Hematopoietic multipotent progenitor cell treated with erythropoietin and hydrocortisone succinate and interleukin-3 and kit ligand, for 6 days (in vitro differentiated cells): ENCODE measurements at regions not wholly inside any gene's neighbourhood (a gene's known extent, or its start where the extent isn't known, plus 50 kb on each side); places are given as distances from the start of the nearest gene placed in this dataset.
"Not testable (repeated sequence)": the region's sequence is repeated elsewhere in the genome, so short reads cannot be mapped to it uniquely, and the experiment has no call there.

Experiments used
- DNase-seq: peaks from one replicate; pipeline ENCODE4 v3.0.0-alpha.2; 2015

DNA sequence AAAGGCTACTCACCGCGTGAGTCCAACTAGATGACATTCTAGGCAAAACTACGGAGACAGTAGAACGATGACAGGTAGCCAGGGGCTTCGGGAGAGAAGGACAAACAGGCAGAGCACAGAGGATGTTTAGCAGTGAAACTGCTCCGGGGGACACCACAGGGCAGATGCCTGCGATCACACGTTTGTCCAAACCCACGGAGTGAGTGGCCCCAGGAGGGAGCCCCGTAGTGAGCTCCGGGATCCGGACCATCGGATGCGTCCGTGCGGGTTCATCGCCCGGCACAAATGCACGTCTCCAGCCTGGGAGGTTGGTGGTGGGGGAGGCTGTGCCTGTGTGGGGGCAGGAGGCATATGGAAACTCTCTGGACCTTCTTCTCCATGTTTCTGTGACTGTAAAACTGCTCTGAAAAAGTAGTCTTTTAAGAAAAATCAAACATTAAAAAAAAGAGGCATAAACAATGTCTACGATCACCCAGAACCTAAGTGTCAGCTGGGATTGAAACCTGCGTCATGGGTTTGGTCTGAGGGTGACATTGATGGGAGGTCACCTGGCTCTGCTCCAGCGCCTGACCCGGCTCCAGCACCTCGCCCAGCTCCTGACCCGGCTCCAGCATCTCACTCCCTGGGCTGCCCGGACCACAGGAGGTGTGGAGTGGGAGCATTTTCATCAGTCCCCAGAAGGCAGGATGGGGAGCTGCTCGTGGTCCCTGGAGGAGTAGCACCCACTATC is 83.0 kb upstream of the CTDP1 start:
- DNase-seq: no peak

DNA sequence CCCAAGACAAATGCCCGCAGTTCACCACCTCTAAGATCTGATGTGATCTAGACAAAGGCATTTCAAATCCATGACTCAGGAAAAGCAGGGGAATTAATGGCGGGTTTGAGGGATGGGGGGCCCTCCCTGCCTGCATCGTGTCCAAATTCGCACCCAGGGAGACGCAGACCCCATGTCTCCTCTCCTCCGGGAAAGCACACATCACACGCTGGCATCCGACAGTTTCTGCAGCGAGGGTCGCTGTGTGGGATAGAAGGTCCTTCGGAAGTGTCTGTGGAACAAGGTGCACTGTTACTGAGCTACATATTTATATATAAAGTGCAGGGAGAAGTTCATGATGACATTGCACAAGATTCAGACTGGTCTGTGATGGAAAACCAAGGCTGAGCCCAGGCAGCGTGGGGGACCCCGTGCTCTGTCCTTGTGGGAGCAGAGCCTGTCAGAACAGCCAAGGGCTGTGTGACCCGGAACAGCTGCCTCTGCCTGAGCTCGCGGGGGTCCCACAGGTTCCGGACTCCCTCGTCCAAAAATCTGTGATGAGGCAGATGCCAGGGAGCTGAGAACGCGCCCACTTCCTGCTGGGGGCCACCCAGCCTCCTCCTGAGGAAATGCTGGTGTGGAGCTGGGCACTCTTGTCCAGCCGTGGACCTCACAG is 82.3 kb upstream of the CTDP1 start:
- no peak for DNase-seq

- DNase-seq: no peak
These were observed 81.6 kb upstream of the CTDP1 start for GRCh38 chr18:79597831-79598632.

DNA sequence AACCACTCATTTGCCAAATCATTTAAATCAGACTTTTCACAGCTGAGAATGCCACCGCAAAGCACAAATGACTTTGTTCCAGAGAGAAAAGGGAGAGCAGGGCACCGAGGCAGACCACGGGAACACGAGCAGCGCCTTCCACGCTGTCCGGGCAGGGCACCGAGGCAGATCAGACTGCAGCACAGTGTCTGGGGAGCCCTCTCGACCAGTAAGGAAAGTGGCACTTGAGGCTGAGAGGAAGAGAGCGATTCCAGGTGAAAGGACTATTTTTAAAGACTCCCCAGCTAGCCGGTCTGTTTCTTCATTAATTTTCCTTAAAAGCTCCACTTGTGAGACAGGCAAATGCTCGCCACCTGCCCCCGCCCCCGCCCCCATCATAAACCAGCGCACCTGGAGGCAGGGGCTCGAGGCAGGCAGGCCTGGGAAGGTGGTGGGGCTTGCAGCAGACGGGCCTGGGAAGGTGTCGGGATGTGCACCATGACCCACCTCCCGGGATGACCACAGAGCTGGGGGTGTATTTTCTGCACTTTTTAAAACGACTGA is 80.9 kb upstream of the CTDP1 start:
- DNase-seq: no peak

- no peak for DNase-seq
These were observed 80.1 kb upstream of the CTDP1 start for GRCh38 chr18:79599441-79599931.

DNA sequence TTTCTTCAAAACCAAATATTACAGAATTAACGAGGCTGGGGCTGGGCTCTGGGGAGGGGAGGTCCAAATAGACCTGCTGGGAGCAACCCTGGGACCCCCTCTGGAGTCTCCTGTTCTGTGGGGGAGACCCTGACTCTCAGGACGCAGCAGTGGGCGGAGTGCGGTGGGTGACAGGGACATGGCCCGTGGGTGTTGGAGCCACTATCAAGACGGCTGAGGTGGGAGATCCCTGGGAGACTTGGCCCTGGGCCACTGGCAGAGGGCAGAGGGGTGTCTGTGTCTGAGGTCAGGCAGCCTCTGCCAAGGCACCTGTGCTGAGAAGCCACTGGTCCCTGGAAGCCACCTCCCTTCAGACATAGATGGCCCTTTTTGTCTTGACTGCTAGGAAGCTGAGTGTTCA is 79.5 kb upstream of the CTDP1 start:
- no peak for DNase-seq

- DNase-seq: no peak
These were observed 79.0 kb upstream of the CTDP1 start for GRCh38 chr18:79600596-79600995.

- peak; percentile 95 for DNase-seq
These were observed 78.4 kb upstream of the CTDP1 start for GRCh38 chr18:79601234-79601633.

DNA sequence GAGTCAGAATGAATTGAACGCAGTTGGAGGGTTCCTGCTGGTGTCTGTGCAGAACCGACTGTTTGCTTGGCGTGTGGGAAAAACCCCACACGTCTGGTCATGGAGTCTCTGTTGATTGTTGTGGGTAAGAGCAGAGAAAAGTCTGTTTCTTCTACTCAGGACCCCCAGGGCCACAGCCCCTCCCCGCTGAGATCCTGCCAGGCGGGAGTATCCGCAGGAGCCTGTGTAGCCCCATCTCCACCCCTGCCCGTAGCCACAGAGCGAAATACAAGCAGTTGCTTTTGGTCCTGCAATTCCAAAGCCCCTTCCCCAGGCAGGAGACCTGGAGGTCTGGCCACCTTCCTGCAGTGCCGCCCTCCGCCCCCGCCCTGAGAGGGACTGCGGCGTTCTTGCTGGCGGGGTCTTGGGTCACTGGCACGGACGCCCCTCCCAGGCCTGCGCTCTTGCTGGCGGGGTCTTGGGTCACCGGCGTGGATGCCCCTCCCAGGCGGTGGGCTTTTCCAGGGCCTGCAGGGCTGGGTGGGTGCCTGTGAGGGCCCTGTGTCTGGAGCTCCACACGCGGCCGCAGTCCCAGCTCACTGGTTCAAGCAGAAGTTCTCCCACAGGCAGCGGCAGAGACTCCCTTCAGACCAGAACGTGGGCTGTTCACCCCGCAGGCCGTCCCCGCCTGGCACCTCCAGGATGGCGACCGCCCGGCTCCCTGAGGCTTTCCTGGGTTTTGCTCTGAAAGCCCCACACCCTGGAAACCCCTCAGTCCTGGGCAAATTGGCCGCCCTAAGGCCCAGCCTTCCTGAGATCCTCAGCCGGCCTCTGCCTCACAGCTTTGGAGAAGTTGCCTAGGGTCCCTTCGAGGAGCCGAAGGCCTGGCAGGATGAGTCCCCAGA is 76.0 kb upstream of the CTDP1 start:
- no peak for DNase-seq

- DNase-seq: no peak
These were observed 75.2 kb upstream of the CTDP1 start for GRCh38 chr18:79604205-79604912.

- no peak for DNase-seq
These were observed 74.4 kb upstream of the CTDP1 start for GRCh38 chr18:79604913-79605880.

DNA sequence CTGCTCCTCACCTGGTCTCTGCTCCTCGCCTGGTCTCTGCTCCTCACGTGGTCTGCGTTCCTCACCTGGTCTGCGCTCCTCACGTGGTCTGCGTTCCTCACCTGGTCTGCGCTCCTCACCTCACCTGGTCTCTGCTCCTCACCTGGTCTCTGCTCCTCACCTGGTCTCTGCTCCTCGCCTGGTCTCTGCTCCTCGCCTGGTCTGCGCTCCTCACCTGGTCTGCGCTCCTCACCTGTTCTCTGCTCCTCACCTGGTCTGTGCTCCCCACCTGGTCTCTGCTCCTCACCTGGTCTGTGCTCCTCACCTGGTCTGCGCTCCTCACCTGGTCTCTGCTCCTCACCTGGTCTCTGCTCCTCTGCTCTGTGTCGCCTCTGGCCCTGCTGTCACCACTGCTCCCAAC is 73.5 kb upstream of the CTDP1 start:
- not testable (repeated sequence) for DNase-seq

- DNase-seq: no peak
These were observed 72.8 kb upstream of the CTDP1 start for GRCh38 chr18:79606621-79607331.

DNA sequence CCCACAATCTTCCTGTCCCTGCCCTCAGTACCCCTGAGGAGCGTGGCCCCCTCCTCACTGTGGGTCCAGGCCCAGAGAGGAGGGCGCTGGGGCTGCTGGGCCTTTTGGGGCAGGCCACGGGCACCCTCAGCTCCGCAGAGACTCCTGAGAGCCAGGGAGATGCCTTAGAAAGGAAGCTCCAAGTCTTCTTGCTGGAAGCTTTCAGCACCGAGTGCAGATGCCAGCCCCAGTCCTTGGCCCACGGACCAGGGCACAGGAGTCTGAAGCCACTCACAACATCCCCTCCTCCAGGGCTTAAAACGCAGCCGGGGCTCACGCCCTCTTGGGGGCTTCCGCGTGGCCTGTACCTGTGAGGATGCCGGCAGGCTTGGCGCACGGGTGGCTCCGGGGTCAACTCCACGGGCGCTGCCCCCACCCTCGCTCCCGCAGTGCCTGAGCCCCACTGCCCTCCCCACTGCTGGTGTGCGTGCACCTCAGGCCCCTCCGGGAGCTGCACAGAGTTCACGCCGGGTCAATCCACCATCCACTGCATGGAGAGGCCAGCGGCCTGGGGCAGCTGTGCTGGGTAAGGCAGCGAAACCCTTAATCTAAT is 72.1 kb upstream of the CTDP1 start:
- DNase-seq: no peak

DNA sequence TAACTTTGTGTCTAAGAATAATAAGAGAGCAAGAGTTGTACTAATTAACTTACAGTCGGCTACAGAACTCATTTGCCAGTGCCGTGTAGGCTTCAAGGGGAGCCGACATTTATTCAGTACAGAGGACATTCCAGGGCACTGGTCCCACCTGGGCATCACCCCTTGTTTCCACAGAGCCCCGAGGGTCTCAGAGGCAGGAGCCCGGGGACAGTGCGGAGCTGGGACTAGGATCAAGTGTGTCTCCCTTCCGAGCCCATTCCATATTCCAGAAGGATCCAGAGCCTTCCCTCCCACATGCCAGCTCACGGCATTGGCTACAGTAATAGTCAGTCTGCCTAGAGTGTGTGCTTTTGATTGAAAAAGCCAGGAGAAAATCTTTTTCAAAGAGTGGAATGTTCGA is 71.5 kb upstream of the CTDP1 start:
- no peak for DNase-seq

DNA sequence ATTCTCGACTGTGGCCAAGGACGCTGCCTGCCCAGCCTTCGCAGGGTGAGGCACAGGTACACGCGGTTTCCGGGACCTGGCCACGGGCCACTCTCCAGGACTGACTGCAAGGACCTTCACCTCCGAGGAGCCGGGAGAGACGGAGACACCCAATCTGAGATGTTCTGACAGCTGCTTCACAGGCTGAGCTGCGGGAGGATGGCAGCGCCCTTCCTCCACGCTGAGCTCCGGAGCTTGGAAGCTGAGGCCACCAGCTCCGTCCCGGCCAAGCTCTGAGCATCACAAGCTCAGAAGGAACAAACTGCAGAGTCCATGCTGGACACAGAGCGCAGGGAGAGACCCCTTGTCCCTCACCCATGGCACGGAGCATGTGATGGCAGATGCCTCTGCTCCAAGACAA is 71.1 kb upstream of the CTDP1 start:
- DNase-seq: no peak

DNA sequence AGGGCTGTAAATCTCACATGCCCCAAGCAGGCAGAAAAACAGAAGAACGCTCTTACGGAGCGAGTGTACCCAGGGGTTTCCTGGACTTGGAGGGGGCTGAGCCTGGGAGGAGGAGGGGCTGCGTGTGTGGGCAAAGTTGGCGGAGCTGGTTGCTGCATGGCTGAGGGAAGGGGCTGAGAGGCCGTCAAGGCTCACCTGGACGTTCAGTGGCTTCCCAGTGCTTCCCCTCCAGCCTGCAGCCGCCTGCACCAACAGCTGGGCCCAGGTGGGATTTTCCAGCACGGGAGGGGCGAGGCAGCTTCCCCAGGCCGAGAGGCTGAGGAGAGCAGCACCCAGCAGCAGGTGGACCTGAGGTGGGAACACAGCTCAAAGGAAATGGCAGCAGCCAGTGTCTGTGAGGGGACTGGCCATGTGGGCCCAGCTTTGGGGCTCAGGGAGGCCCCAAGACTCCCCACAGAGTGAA is 70.6 kb upstream of the CTDP1 start:
- DNase-seq: no peak

DNA sequence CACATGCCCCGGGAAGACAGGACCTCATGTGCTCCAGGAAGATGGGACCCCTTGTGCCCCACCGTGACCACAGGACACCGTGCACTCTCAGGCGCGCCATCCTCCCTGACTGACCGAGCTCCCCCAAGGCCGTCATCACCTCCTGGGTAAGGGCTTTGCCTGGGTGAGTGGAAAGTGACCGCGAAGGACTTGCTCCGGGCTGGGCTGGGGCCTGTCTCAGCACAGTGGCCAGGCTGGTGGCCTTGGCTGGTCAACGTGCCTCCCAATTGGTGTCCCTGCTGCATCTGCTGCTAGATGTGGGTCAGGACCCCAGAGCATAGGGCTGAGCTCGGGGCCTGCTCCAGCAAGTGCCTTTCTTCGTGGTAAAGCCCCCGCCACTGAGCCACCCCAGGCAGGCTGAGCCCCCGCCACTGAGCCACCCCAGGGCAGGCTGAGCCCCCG is 69.7 kb upstream of the CTDP1 start:
- no peak for DNase-seq

DNA sequence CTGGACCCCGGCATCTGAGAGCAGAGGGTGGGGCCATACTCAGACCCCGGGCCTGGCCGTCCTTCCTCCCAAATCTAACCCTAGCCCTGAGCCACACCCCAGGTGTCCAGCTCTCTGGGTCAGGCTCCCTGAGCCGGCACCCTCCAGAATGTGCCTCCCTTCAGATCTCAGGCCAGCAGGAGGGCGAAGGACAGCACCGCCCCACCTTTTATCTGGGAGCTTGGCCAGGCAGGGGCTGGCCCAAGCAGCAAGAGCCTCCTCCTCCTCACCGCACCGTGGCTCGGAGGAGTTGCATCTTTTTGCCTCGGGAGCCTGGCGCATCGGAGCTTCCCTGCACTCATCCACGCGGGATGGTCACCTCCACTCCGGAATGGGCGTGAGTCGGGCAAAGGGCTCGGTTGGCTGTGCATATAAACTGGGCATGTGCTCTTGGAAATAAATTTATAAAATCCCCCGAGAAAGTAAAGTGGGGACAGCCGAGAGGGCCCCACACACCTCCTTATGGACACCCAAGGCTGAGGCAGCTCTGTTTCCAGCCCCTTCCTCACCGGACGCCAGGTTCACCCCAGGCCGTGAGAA is 69.1 kb upstream of the CTDP1 start:
- no peak for DNase-seq
